PFSK-1 (cell line): ENCODE measurements at regions not wholly inside any gene's neighbourhood (a gene's known extent, or its start where the extent isn't known, plus 50 kb on each side); places are given as distances from the start of the nearest gene placed in this dataset.

Experiments used
- FOXP2 ChIP-seq: optimal IDR thresholded peaks from 2 replicates; pipeline ENCODE3; 2011; ENCODE audit warnings: borderline replicate concordance, control low read depth, inconsistent platforms; ENCODE audit not compliant: insufficient read depth; ENCODE audit errors: extremely low read length, extremely low read depth
- POLR2AphosphoS5 ChIP-seq: IDR thresholded peaks from 2 replicates; pipeline ENCODE4 v1.6.1; 2012; ENCODE audit warnings: low read depth, mild to moderate bottlenecking, control low read depth, low read length, moderate library complexity
- REST ChIP-seq, 2 experiments: IDR thresholded peaks; 2 replicates each; pipeline versions ENCODE4 v1.6.1 to v1.8.0; 2011 to 2012; ENCODE audit warnings: low read depth in 2 of 2, low read length in 2 of 2, control low read depth in 1 of 2, inconsistent platforms in 1 of 2, mild to moderate bottlenecking in 1 of 2, moderate library complexity in 1 of 2; ENCODE audit not compliant: insufficient read depth in 1 of 2
- SIN3A ChIP-seq: IDR thresholded peaks from 2 replicates; pipeline ENCODE4 v1.6.1; 2012; ENCODE audit warnings: mild to moderate bottlenecking, low read length, moderate library complexity, borderline replicate concordance; ENCODE audit not compliant: insufficient read depth
- TAF1 ChIP-seq: IDR thresholded peaks from 2 replicates; pipeline ENCODE4 v1.6.1; 2012; ENCODE audit warnings: low read length, control low read depth, borderline replicate concordance; ENCODE audit not compliant: insufficient read depth

GRCh38 chr2:240202586-240202985, 62.1 kb upstream of the OTOS start:
- TF ChIP-seq POLR2AphosphoS5, result no peak
- TF ChIP-seq SIN3A, result no peak

DNA sequence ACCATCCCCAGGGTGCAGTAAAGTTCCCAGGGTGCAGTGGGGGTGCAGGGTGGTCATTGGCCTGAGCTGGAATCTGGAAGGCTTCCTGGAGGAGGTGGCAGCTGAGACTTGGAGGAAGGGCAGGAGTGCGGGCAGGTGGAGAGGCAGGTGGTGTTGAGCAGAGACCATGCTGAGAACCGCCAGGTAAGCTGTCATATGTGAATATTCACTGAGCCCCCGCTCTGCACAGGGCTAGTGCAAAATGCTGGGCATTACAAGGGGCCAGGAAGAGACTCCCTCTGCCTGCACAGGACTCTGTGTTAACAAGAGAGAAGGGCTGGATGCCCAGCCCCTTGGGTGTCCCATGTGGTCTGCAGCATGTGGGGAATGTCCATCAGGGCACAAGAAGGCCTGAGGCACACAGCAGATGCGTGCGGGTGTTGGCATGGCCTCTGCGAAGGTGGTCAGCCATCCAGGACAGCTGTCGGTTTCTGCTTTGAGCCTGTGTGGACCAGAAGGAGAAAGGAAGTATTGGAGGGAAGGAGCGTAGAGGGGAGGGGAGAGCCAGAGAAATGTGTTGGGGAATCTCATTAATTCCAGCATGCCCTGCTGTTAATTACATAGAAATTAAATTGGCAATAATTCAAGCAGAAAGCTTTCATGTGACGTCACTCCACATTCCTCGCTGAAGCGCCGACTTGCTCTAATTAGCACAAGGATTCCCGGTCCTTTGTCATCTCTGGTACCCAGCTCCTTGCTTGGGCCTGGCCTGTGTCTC, 62.8 kb upstream of the OTOS start:
- no peak for TF ChIP-seq REST (IDR thresholded peaks at IDR 0.05; ENCODE audit: insufficient read depth in 1 of 2, low read depth in 2 of 2, low read length in 2 of 2)
- TF ChIP-seq SIN3A, result no peak
- TF ChIP-seq TAF1, result no peak
- TF ChIP-seq POLR2AphosphoS5, result no peak
- no peak for TF ChIP-seq FOXP2

- TF ChIP-seq FOXP2, result no peak
- no peak for TF ChIP-seq SIN3A
- no peak for TF ChIP-seq TAF1
- TF ChIP-seq REST (IDR thresholded peaks at IDR 0.05; ENCODE audit: insufficient read depth in 1 of 2, low read depth in 2 of 2, low read length in 2 of 2), result no peak
- TF ChIP-seq POLR2AphosphoS5, result no peak
Measured at GRCh38 chr2:240203788-240204270, 63.4 kb upstream of the OTOS start.

DNA sequence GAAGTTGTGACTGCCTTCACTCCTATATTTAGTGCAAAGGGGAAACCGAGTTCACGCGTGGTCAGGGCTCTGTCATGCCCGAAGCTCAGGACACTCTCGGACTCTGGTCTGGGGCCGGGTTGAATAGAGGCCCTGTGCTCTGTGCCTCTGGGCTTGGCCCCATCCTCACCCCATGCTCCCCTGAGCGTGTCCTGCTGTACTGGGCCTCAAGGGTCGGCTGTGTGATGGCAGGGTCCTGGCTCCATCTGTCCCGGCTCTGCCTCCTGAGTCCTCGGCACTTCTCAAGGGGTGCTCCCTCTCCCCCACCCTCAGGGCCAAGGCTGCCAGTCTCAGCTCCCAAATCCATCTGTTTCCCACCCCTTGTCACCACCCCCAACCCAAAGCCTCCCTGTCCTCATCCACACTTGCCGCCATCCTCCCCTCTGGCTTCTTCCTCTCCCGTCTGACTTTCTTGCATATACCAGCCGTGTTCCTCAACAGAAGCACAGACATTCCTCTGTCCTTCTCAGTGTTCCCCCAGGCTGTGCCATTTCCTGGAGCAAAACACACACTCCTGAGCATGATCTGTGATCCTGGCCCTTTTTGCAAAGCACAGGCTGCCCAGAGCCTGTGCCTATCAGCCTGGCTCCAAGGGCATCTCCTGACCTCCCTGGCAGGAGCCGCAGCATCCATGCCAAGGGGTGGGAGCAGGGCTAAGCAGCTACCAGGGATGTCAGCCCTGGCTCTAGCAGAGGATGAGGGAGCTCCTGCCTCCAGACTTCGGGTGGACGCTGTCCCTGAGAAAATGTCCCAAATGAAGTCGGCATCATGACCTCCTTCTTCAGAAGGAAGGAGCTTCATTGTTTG, 64.2 kb upstream of the OTOS start:
- TF ChIP-seq SIN3A, result no peak
- TF ChIP-seq POLR2AphosphoS5, result no peak
- no peak for TF ChIP-seq FOXP2
- no peak for TF ChIP-seq REST (IDR thresholded peaks at IDR 0.05; ENCODE audit: insufficient read depth in 1 of 2, low read depth in 2 of 2, low read length in 2 of 2)
- TF ChIP-seq TAF1, result no peak

- no peak for TF ChIP-seq SIN3A
- TF ChIP-seq REST (IDR thresholded peaks at IDR 0.05; ENCODE audit: insufficient read depth in 1 of 2, low read depth in 2 of 2, low read length in 2 of 2), result no peak
- no peak for TF ChIP-seq FOXP2
- no peak for TF ChIP-seq TAF1
- no peak for TF ChIP-seq POLR2AphosphoS5
Measured at GRCh38 chr2:240205348-240205747, 64.9 kb upstream of the OTOS start.
